Type B pancreatic cell (in vitro differentiated cells): ENCODE measurements at regions not wholly inside any gene's neighbourhood (a gene's known extent, or its start where the extent isn't known, plus 50 kb on each side); places are given as distances from the start of the nearest gene placed in this dataset.

Experiments
- DNase-seq: peaks from one replicate; pipeline ENCODE4 v3.0.0; 2021; ENCODE audit warnings: mixed read lengths; ENCODE audit not compliant: unreplicated experiment; ENCODE audit errors: extremely low spot score
- H3K27ac Mint-ChIP-seq: 2 replicates; pipeline ENCODE4 v1.8.0; 2021; ENCODE audit warnings: mild to moderate bottlenecking, mixed read lengths
- H3K27me3 Mint-ChIP-seq: 2 replicates; pipeline ENCODE4 v1.8.0; 2021; ENCODE audit warnings: mixed read lengths
- H3K36me3 Mint-ChIP-seq: 2 replicates; pipeline ENCODE4 v1.8.0; 2021; ENCODE audit warnings: mixed read lengths
- H3K4me1 Mint-ChIP-seq: one replicate; pipeline ENCODE4 v1.8.0; 2021; ENCODE audit warnings: mixed read lengths; ENCODE audit not compliant: unreplicated experiment
- H3K4me3 Mint-ChIP-seq: 2 replicates; pipeline ENCODE4 v1.8.0; 2021; ENCODE audit warnings: mild to moderate bottlenecking, mixed read lengths
- H3K9me3 Mint-ChIP-seq: 2 replicates; pipeline ENCODE4 v1.8.0; 2021; ENCODE audit warnings: mixed read lengths
- CTCF ChIP-seq: fragments of 200-600 bp; sonication (generic); conservative IDR thresholded peaks from 2 replicates; pipeline ENCODE4 v1.5.0; 2021; ENCODE audit warnings: antibody characterized with exemption, mild to moderate bottlenecking

GRCh38 chr5:107302441-107302840 is 368.3 kb downstream of the EFNA5 start:
- DNase-seq = no peak
- no peak overlapping the region for H3K27ac Mint-ChIP-seq
- no peaks in the 10 kb centered on the region for H3K27me3 Mint-ChIP-seq
- H3K36me3 Mint-ChIP-seq = no peaks in the 10 kb centered on the region
- peaks cover 13% of the 10 kb centered on the region for H3K9me3 Mint-ChIP-seq
- peaks cover 19% of the 10 kb centered on the region for H3K4me1 Mint-ChIP-seq
- TF ChIP-seq CTCF = no peak
- no peak overlapping the region for H3K4me3 Mint-ChIP-seq

GRCh38 chr5:107301999-107302398 is 368.7 kb downstream of the EFNA5 start:
- Mint-ChIP-seq H3K4me3 (no peak overlapping the region), H3K4me1 (peaks cover 19% of the 10 kb centered on the region)

GRCh38 chr5:107300721-107301327 is 369.9 kb downstream of the EFNA5 start:
- TF ChIP-seq CTCF = no peak
- no peak overlapping the region for H3K27ac Mint-ChIP-seq
- no peaks in the 10 kb centered on the region for H3K36me3 Mint-ChIP-seq
- no peaks in the 10 kb centered on the region for H3K27me3 Mint-ChIP-seq
- peaks cover 19% of the 10 kb centered on the region for H3K4me1 Mint-ChIP-seq
- H3K9me3 Mint-ChIP-seq = peaks cover 17% of the 10 kb centered on the region
- no peak for DNase-seq
- H3K4me3 Mint-ChIP-seq = no peak overlapping the region

More at GRCh38 chr5:107301999-107302398, 368.7 kb downstream of the EFNA5 start:
- Mint-ChIP-seq H3K36me3 (no peaks in the 10 kb centered on the region), H3K27ac (no peak overlapping the region), H3K27me3 (no peaks in the 10 kb centered on the region), H3K9me3 (peaks cover 17% of the 10 kb centered on the region)
- DNase-seq = no peak
- no peak for TF ChIP-seq CTCF

GRCh38 chr5:107296572-107296971 is 374.2 kb downstream of the EFNA5 start:
- Mint-ChIP-seq H3K4me1 (peaks cover 17% of the 10 kb centered on the region), H3K36me3 (peaks cover 3% of the 10 kb centered on the region), H3K9me3 (peaks cover 11% of the 10 kb centered on the region), H3K4me3 (no peak overlapping the region), H3K27ac (no peak overlapping the region), H3K27me3 (no peaks in the 10 kb centered on the region)
- DNase-seq = no peak
- TF ChIP-seq CTCF = no peak

- H3K27me3 Mint-ChIP-seq = no peaks in the 10 kb centered on the region
- H3K36me3 Mint-ChIP-seq = peaks cover 3% of the 10 kb centered on the region
- no peak for TF ChIP-seq CTCF
- H3K4me3 Mint-ChIP-seq = no peak overlapping the region
- H3K4me1 Mint-ChIP-seq = peaks cover 15% of the 10 kb centered on the region
- no peak for DNase-seq
- H3K27ac Mint-ChIP-seq = no peak overlapping the region
- peaks cover 11% of the 10 kb centered on the region for H3K9me3 Mint-ChIP-seq
Measured at GRCh38 chr5:107295914-107296313, 374.8 kb downstream of the EFNA5 start.

GRCh38 chr5:107294669-107295068 is 376.1 kb downstream of the EFNA5 start:
- Mint-ChIP-seq H3K27me3 (no peaks in the 10 kb centered on the region), H3K27ac (no peak overlapping the region), H3K4me3 (no peak overlapping the region)

More at GRCh38 chr5:107294669-107295068, 376.1 kb downstream of the EFNA5 start:
- no peak for TF ChIP-seq CTCF
- no peak for DNase-seq
- Mint-ChIP-seq H3K9me3 (peaks cover 11% of the 10 kb centered on the region), H3K36me3 (peaks cover 3% of the 10 kb centered on the region), H3K4me1 (peaks cover 19% of the 10 kb centered on the region)
